GM10266 (cell line): ENCODE measurements at regions not wholly inside any gene's neighbourhood (a gene's known extent, or its start where the extent isn't known, plus 50 kb on each side); places are given as distances from the start of the nearest gene placed in this dataset.
"Not testable (repeated sequence)": the region's sequence is repeated elsewhere in the genome, so short reads cannot be mapped to it uniquely, and the experiment has no call there.

Source experiments
- DNase-seq: peaks from one replicate; pipeline ENCODE4 v3.0.0; 2012; ENCODE audit errors: extremely low spot score
- TF ChIP-seq, protein P1 (sequence below): IDR thresholded peaks from 2 replicates; pipeline ENCODE4 v1.5.1; 2012; ENCODE audit warnings: mild to moderate bottlenecking, low read depth; ENCODE audit not compliant: control insufficient read depth, insufficient read depth; ENCODE audit errors: missing control alignments

DNA sequence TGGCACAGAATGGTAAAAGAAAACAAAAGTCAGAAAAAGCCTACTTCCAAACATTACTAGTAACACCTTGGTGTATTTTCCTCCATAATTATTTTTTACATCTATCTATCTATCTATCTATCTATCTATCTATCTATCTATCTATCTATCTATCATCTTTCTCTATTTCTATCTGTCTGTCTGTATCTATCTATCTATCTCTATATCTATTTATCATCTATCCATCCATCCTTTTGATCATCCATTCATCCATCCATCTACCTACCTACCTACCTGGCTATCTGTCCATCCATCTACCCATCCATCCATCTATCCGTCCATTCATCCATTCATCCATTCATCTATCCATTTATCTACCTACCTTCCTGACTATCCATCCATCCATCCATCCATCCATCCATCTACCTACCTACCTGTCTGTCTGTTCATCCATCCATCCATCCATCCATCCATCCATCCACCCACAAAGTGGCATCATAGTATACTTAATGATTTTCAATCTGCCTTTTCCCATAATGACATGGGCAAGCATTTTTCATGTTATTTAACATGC, 121.9 kb upstream of the NEK6 start:
- no peak for DNase-seq

DNA sequence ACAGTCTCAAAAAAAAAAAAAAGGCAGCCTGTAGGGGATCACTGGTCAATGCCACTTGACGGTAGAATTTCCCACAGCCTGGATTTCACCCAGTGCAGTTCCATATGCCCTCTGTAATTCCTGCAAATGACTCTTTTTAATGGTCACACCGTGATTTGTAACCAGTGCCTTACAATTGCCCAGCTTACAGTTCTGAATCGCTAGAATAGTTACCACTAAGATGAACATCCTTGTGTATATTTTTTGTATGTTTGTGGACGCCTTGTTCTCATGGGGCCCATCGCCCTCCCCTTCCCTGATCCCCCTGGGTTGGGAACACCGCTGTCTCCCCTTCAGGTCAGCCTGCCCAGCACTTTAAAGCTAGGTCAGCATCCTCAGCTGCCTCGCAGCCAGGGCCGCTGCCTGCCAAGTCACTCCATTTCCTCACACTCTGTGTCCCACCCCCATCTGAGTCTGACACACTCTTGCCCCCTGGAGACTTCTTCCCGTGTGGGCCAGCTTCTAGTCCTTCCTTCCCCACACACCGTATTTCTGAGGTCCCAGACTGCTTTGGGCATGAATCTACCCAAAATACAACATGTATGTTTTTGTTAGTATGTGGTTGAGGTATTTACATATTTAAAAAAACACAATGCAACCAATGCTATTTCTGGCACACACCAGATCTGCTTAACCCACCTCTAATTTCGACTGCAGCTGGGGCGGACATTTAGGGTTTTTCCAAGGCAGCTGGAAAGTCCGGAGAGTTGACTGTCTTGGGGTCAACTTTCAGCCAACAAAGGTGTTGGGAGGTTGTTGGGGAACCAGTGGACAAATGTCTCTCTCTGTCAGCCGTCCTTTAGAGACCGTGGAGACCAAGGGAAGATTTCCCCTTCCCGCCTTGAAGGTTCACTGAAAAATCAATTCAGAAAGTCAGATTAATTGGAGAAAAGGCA, 120.5 kb upstream of the NEK6 start:
- TF ChIP-seq, protein P1, sequence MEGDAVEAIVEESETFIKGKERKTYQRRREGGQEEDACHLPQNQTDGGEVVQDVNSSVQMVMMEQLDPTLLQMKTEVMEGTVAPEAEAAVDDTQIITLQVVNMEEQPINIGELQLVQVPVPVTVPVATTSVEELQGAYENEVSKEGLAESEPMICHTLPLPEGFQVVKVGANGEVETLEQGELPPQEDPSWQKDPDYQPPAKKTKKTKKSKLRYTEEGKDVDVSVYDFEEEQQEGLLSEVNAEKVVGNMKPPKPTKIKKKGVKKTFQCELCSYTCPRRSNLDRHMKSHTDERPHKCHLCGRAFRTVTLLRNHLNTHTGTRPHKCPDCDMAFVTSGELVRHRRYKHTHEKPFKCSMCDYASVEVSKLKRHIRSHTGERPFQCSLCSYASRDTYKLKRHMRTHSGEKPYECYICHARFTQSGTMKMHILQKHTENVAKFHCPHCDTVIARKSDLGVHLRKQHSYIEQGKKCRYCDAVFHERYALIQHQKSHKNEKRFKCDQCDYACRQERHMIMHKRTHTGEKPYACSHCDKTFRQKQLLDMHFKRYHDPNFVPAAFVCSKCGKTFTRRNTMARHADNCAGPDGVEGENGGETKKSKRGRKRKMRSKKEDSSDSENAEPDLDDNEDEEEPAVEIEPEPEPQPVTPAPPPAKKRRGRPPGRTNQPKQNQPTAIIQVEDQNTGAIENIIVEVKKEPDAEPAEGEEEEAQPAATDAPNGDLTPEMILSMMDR: no peak
- DNase-seq: peak; percentile 69

More for the DNA sequence above, 121.9 kb upstream of the NEK6 start:
- TF ChIP-seq, protein P1: no peak

DNA sequence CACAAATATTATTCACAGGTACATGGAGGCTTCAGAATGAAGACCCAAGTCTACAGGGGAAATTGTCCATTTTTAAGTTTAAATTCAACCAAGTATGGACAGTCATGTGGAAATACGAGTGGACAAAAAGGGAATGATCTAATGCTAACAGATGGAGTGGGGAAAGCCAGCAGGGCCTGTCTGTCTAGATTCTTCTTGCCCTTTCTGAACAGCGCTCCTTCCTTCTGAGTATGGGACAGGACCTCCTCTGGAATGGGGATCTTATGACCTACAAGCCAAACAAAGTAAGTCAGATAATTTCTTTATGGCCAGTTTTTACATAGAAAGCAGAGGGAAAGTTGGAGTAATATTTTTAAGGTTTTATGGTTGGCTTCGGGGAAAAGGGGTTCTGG, 119.8 kb upstream of the NEK6 start:
- TF ChIP-seq, protein P1: no peak

DNA sequence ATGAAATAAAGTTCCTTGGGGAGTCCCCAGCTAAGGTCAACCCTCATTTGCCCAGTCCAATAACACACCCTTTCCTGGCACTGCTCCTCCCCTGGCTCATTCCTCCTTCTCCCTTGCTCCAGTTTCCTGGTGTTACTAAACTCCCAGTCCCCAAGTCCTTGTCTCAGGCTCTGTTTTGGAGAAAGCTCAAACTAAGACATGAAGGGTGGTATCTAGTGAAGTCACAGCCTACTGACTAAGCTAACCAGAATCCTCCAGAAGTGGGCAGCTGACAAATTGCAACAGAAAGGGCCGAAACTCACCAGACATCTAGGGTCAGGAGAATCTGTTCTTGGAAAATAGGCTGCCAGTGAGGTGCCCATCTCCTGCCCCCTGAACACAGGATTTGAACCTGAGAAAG, 118.7 kb upstream of the NEK6 start:
- DNase-seq: no peak
- TF ChIP-seq, protein P1: no peak

More for the DNA sequence above, 119.8 kb upstream of the NEK6 start:
- DNase-seq: no peak

DNA sequence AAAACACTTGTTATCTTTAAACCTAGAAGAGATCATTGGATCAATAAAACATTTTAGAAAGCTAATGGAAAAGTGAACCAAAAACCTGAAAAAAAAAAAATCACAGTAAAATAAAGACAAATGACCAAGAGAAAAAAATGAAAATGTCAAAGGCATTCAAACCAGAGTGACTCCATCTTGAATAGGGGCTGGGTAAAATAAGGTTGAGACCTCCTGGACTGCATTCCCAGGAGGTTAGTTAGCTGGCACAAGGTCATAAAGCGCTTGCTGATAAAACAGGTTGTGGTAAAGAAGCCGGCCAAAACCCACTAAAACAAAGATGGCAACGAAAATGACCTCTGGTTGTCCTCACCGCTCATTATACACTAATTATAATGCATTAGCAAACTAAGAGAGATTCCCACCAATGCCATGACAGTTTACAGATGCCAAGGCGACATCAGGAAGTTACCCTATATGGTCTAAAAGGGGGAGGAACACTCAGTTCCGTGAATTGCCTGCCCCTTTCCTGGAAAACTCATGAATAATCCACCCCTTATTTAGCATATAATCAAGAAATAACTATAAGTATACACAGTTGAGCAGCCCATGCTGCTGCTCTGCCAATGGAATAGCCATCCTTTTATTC, 116.7 kb upstream of the NEK6 start:
- DNase-seq: no peak
- TF ChIP-seq, protein P1: no peak

DNA sequence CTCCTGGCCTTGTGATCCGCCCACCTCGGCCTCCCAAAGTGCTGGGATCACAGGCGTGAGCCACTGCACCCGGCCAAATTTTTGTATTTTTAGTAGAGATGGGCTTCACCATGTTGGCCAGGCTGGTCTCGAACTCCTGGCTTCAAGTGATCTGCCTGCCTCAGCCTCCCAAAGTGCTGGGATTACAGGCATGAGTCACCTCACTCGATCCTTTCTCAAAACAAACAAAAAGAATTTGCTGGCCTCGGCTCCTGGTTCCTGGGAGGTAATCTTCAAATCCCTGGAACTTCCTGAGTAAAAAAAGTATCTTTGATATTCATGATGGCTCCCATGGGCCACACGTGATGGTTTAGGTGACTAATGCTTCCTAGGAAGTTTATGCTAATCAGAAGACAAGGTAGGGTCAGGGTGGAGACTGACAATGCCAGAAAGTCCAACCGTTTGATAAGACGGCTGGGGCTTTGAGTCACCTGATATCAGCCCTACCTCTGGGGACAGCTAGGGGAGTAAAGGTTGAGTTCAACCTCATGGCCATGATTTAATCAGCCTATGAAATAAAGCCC, 113.1 kb upstream of the NEK6 start:
- DNase-seq: not testable (repeated sequence)

DNA sequence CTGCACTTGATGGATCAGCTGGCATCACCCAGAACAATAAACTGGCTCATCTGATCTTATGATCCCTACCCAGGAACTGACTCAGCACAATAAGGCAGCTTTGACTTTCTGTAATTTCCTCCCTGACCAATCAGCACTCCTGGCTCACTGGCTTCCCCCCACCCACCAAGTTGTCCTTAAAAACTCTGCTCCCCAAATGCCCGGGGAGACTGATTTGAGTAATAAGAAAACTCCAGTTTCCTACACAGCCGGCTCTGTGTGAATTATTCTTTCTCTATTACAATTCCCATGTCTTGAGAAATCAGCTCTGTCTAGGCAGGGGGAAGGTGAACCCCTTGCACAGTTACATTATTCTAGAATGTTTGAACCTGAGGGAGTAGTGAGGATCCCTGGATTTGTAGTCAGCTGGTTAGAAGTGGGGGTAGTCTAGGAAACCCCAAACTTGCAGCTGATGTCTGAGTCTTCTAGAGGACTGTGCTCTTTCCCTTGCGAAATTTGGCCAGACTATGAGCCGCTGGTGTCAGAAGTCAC, 111.7 kb upstream of the NEK6 start:
- TF ChIP-seq, protein P1: no peak
- DNase-seq: no peak
